A204.1 (cell line): ENCODE measurements at regions not wholly inside any gene's neighbourhood (a gene's known extent, or its start where the extent isn't known, plus 50 kb on each side); places are given as distances from the start of the nearest gene placed in this dataset.
"Not testable (repeated sequence)": the region's sequence is repeated elsewhere in the genome, so short reads cannot be mapped to it uniquely, and the experiment has no call there.

Experiments
- FAIRE-seq: peaks from 2 replicates; lab custom pipeline; 2012; peaks lifted over from hg19 to GRCh38; lab: Jason Lieb, UNC

DNA sequence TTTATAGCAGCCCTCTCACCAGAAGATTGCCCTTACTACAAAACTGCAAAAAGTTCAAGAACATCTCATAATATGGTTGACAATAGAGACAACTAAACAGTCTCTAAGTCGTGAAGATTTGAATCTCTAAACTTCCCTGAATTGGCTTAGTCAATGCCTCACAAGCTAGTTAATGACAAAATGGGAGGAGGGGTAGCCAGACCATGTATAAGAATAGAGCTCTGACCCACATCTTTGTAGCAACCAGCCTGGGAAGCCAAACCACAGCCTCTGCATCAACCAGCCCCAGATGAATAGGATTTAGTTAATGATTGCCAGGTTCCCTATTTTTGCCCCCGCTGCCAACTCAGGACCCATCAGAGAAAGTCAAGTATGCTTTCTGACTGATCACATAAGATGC lies 1265.9 kb upstream of the PCDH10 start:
- FAIRE-seq = not testable (repeated sequence)

DNA sequence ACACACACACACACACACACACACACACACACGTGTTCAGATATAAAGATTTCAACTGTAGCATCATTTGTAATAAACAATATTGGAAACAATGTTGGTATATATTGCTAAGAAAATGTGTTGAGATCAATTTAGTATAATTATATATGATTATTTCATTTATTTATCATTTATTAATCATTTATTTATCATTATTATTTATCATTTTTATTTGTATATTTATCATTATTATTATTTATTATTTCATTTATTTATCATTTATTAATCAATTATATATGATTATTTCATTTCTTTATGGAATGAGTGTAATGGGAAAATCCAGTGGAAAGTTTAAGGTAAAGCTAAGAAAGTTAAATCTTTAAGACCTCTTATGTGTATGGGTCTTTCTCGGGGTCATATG lies 1223.4 kb upstream of the PCDH10 start:
- peak; percentile 95 for FAIRE-seq

DNA sequence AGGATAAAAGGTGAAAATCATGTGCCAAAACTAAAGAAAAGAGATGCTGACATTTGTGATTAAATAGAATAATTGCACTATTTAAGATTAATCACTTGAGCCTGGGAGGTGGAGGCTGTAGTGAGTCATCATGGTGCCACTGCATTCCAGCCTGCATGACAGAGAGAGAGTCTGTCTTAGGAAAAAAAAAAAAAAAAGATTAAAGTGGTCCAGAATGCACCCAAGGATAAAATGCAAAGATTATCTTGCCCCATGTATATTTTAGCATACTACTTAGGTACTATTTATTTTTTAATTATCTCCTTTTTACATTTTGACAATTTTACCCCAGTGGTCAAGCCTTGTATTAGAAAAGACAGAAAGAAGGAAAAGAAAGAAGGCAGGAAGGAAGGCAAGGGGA lies 1181.4 kb upstream of the PCDH10 start:
- FAIRE-seq = not testable (repeated sequence)

DNA sequence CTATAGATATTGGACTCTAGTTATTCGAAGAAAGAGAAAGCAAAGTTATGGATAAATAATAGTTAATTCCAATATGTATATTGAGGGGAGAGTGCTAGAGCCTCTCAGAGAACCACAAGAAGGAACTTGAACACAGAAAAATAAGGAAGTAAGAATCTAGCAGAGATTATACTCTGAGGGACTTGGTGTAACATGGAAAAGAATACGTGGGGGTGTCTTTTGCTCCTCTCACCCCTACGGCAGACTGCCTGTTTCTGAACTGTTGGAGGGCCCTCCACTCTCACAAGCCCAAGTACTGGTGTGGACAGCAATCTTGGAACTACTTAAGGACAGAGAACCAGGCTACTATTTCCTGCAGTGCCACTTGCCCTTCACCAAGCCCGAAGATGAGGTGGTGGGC lies 1174.4 kb upstream of the PCDH10 start:
- no peak for FAIRE-seq

DNA sequence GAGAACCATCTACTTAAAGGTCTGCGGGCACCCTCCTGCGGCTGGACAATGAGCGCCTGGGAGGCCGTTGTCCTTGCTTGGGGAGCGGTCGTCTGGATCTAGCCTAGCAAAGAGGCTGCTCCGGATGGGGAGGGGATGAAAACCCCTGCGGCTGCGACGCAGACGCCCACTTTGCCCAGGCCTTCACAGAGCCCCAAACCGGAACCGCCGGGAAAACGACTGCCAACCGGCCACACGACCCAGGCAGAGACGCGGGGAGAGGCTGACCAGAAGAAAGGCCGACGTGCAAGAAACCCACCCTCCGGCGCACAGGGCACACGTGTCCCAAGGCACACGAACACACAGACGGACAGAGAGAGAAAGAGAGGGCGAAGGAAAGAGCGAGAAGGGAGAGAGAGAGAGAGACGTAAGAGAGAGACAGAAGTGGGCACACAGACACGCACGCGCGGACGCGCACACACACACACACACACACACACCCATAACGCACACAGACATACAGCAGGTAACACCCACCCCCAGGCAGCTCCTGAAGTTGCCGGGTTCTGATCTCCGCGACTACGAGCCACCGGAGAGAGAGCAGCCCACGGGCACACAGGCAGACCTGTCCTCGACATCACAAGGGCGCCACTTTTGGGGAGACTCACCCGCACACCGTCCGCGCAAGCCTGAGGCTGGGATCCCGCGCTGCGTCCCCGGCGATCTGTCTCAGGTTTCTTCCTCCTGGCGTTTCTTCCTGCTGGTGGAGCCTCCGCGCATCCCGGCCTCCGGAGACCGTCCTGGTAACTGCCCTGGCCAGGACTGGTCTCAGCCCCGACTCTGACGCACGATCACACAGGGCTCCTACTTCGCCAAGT lies 1173.6 kb upstream of the PCDH10 start:
- FAIRE-seq = not testable (repeated sequence)

DNA sequence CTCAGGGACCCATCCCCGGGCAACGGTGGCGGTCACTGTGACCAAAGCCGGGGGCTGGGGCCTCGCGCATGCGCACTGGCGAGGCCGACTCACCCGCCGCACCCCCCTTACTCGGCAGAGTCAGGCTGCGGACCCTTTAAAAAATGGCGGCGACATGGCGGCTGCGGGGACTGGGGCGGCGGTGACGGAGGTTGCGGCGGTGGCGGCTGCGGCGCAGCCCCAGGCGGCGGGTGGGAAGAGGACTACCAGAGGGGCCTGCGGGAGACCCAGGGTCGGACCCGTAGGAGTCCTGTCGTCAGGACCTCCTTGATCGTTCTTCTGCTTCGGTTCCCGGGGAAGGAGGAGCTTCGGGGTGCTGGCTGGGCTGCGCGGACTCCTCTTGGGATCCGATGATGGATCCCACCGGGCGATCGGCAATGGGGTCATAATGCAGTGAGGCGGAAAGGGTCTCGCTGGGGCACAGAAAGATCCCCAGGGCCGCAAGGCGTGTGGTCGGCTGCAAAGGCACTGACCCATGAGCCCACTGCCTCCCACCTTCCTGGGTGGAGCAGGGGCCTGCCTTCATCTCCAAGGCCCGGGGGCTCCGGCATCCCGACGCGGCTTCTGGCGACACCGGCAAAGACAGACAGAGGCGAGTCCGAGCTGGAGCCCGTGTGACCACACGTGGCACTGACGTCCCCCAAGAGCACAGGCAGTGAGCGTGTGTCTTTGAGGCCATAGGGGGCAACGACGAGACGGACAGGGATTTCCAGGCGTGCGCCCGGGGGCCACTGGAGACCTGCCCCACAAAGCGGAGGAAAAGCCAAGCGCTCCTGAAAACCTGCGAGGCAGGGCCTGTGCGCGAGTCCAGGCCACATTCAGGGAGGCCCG lies 1172.7 kb upstream of the PCDH10 start:
- not testable (repeated sequence) for FAIRE-seq

DNA sequence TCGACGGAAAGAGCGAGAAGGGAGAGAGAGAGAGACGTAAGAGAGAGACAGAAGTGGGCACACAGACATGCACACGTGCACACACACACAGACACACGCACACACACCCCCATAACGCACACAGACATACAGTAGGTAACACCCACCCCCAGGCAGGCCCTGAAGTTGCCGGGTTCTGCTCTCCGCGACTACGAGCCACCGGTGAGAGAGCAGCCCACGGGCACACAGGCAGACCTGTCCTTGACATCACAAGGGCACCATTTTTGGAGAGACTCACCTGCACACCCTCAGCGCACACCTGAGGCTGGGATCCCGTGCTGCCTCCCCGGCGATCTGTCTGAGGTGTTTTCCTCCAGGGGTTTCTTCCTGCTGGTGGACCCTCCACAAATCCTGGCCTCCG lies 1171.0 kb upstream of the PCDH10 start:
- no peak for FAIRE-seq

DNA sequence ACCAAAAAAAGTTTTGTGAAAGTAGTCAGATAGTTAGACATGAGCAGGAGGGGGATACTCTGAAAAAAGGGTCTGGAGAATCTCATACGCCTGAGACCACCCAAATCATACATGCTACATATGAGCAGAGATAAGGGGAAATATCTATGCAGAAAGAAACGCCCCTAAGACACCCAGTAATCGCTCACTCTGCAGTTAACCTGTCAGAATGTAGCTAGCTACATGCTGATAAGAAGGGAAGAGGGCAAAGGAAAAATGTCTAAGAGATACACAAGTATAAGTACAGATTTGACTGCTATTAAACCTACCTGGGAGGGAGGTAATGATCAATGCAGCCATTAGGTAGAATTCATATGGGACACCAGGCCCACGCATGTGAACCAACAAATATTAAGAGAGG lies 1159.5 kb upstream of the PCDH10 start:
- FAIRE-seq = no peak

DNA sequence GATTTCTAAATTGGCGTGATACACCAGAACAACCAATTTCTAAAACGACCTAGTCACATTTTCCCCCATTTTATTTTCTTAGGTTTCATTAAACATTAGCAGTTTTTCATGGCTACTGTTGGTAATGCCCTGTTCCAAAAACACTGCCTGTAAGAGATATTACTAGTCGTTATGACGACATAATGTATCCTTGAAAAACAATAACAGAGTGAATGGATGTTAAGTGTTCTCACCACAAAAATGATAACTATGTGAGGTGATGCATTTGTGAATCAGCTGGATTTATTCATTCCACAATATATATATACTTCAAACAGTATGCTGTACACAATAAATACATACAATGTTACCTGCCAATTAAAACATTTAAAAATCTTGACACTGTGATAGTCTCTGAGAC lies 1147.6 kb upstream of the PCDH10 start:
- FAIRE-seq = no peak

DNA sequence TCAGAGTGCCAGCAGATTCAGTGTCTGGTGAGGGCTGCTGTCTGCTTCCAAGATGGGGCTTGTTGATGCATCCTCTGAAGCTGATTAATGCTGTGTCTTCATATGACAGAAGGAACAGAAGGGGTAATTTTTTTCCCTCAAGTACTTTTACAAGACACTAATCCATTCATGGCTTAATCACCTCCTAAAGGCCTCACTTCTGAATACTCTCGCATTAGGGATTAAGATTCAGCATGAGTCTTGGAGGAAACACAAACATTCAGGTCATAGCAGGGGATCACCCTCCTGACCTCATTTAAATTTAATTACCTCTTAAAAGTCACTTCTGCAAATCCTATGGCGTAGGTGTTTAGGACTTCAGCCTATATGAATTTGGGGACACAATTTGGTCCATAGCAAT lies 1145.5 kb upstream of the PCDH10 start:
- FAIRE-seq = no peak

DNA sequence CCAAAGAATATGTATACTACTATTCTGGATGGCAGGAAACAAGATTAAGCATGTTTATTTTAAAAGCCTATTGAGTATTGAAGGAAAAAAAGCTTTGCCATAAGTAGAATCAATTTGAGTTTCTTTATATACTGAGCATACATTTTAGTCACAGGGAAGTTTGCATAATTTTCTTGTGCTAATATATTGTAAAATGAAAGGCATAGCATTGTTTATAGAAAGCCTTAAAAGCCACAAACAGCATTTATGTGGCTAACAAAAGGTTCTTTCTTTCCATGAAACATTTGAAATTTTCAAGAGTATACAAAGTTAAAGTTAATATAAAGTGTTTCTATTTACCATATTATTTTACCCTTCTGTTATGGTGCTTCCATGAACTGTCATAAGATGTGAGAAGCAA lies 1133.8 kb upstream of the PCDH10 start:
- FAIRE-seq = no peak

DNA sequence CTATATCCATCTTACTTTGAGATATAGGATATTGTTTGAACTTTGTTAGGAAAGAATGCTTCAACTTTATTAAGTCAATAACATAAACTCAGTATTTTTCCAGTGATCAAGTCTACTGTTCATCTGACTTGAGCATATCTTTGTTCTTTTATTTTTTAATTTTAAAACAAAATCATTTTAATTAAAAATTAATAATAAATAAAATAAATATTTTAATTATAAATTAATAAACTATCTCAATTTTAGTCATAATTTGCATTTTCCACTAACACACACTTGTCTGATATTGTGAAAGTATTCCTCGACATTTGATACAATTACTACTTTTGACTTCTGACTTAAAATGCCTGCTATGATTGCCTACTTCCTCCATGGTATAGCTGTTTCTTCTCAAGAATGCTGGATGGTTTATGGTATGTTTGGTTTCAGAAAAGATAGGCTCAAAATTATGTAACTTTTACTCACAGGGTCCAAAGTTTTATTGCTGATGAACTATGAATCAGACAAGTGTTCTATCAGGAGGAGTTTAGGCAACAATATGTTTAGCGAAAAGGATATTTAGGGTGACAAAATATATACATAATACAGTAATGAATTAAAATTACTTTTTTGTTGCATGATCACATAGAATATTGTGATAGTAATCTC lies 1132.3 kb upstream of the PCDH10 start:
- no peak for FAIRE-seq

DNA sequence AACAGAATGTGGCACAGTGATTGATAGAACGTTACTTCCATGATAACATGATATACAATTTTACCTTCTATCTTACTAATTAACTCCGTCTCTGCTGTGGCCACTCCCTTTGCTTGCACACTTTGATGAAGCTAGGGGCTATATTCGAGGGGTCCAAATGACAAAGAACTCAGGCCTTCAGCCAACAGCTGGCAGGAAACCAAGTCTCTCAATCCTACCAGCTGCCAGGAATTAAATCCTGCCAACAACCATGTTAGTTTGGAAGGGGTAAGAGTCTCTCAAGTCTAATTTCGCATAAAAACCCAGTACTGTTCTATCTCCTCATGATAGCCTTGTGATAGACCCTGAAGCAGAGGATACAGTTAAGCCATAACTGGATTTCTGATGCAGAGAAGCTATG lies 1122.9 kb upstream of the PCDH10 start:
- FAIRE-seq = no peak

DNA sequence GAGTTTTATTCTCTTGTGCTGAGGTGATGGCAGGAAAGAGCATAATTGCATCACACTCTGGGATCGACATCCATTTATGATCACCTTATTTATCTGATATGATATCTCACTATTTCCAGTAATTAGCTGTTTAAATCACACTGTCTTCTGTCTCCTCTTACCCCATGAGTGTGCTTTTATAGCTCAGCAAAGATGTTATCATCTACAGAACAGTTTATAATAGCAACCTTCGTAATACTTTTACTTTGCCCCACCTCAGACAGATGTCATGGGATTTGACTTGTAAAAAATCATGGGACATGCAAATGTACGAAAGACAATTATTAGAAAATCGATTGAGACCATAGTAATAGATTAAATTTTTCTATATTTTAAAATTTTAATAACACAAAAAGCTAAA lies 1122.3 kb upstream of the PCDH10 start:
- no peak for FAIRE-seq

DNA sequence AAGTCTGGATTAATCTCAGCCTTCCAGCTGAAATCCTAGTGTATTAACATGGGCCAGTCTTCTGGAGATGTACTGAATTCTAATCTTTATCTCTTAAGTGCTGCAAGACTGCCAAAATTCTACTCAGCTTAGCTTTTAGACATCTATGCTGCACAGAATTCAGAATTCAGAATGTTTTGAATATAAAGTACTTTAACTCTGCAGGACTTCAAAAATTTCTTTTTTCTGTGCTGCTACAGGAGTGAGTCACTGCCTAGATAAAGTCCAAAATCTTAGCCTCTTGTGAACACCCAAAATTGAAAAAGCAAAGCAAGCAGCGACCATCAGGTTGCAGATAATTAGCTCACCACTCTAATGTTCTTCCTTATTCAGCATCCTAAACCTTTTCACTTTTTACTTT lies 1092.6 kb upstream of the PCDH10 start:
- no peak for FAIRE-seq

DNA sequence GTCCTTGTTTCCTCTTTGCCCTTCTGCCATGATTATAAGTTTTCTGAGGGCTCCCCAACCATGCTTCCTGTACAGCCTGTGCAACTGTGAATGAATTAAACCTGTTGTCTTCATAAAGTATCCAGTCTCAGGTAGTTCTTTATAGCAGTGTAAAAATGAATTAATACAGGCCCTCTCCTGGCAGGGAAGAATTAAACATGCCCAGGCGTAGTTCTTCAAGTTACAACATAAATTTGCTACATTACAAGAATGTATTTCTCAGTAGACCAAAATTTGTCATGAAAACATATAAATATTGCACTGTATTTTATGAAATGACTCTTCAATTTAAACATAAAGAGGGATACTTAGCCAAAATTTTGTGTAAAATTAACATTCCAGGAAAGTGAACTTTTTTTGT lies 1089.9 kb upstream of the PCDH10 start:
- FAIRE-seq = no peak

DNA sequence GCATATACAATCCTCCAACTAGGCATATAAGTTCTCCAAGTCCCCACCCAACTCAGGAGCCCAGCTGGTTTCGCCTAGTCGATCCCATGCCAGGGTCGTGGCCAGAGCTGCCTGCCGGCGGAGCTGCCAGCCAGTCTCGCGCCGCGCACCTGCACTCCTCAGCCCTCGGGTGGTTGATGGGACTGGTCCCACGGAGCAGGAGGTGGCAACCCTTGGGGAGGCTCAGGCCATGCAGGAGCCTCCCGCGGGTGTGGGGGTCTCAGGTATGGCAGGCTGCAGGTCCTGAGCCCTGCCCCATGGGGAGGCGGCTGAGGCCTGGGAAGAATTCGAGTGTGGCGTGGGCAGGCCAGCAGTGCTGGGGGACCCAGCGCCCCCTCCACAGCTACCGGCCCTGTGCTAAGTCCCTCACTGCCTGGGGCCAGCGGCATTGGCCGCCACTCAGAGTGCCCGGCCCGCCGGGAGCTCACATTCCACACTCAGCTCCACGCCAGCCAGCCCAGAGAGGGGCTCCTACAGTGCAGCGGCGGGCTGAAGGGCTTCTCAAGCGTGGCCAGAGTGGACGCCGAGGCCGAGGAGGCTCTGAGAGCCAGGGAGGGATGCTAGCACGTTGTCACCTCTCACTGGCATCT lies 1086.4 kb upstream of the PCDH10 start:
- no peak for FAIRE-seq

DNA sequence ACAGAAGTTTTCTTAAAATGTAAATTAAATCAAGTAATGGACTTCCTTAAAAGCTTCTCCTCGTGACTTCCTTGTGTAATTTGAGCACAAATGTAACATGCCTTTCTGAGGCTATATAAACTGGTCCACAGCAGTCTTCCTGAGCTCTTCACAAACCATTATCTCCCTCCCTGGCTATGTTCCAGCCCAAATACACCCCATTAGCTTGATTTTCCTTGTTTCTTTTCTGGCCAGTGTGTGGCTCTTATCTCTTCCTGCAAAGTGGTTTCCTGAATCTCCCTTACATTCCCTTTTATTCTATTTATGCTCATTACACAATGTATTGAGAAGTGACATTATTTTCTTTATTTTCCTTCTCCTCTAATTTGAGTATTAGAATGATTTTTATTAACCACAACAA lies 1085.3 kb upstream of the PCDH10 start:
- no peak for FAIRE-seq

DNA sequence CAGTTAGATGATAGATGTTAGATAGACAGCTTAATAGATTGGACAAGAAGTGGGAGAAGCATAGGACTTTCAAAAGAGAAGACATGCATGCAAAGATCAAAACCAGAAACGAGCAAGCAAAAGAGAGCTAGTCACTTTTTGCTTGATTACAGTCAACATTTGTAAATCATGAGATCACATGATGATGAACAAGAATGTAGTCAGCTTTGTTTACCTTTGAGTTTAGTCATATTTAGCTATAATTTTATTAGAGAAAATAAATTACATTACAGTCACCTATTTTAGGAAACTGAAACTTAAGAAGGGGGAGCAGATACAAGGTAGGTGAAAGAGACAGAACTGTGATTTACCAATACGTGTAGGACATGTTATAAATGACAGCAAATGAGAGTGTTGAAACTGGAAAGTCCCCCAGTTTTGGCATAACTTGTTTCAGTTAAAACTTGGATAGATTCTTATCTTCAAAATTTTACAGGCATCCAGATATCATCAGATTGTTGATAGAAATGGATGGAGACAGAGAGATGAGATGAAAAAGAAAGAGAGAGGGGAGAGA lies 1083.1 kb upstream of the PCDH10 start:
- FAIRE-seq = no peak

DNA sequence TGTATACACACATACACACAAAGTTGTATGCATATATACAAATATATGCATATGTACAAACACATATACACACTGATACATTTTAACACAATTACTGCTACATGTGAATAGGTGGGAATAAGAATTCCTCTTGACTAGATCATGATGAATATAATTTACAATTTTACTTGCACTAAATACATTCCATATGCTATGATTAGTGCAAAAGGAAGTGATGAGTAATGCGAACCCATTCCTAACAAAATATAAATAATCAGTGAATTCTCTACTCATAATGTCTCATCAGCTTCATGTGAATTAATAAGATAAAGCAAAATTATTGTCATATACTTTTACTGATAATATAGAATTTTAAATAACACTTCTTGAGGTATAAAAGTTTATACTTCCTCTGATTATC lies 1077.3 kb upstream of the PCDH10 start:
- FAIRE-seq = no peak

DNA sequence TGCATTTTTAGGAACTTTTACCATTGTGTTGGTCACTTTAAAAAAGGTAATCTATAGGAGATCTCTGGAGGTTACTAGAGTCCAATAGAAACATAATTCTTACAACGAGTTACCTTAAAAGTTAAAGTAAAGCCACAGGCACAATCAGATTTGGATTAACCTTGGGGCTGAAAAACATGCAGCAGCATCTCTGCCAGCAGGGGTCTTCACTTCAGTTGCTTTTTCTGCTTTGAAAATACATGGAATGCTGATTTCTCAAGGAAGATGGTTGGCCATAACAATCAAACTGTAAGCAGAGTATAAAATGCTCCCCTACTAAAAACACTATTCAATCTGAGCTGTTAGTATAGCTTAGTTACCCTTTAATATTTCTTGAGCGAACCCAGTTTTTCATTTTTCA lies 1072.3 kb upstream of the PCDH10 start:
- FAIRE-seq = no peak

DNA sequence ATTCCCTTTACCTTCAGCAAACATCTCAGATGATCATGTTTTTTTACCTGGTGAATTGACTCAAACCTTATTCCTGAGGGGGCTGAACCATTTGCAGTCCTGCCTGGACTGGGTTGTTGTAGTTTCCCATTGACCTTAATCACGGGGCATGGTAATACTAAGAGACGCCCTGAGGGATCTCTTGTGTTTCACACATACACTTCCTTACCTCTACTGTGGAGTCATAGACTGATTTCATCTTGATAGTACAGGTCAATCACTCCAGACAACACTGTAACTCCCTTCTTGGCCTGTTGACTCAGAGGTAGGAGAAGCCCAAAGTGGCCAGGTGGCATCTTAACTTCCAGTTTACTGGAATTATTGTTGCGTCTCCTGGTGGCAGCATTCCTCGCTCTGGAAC lies 1064.0 kb upstream of the PCDH10 start:
- no peak for FAIRE-seq
